Dendritic cell treated with granulocyte-macrophage colony-stimulating factor and Interleukin-4, amounts not matched to agents 40 ng/mL and 50 ng/mL, for 4 days (primary cell): ENCODE measurements at regions not wholly inside any gene's neighbourhood (a gene's known extent, or its start where the extent isn't known, plus 50 kb on each side); places are given as distances from the start of the nearest gene placed in this dataset.
"Not testable (repeated sequence)": the region's sequence is repeated elsewhere in the genome, so short reads cannot be mapped to it uniquely, and the experiment has no call there.

Experiments
- H3K27ac Mint-ChIP-seq: one replicate; pipeline ENCODE4 v1.8.0; 2022; ENCODE audit warnings: mild to moderate bottlenecking, mixed read lengths
- H3K27me3 Mint-ChIP-seq: one replicate; pipeline ENCODE4 v1.8.0; 2022; ENCODE audit warnings: mild to moderate bottlenecking, mixed read lengths
- H3K36me3 Mint-ChIP-seq: one replicate; pipeline ENCODE4 v1.8.0; 2022; ENCODE audit warnings: low read depth, mixed read lengths
- H3K4me1 Mint-ChIP-seq: one replicate; pipeline ENCODE4 v1.8.0; 2022; ENCODE audit warnings: low read depth, mixed read lengths
- H3K4me3 Mint-ChIP-seq: one replicate; pipeline ENCODE4 v1.8.0; 2022; ENCODE audit warnings: mild to moderate bottlenecking, moderate library complexity, mixed read lengths
- H3K9me3 Mint-ChIP-seq: one replicate; pipeline ENCODE4 v1.8.0; 2022; ENCODE audit warnings: mixed read lengths
- intact Hi-C: fragments of 100-400 bp; cut with micrococcal nuclease; formaldehyde crosslinking; loops from one replicate; pipeline ENCODE4 v1.15.0; 2022

GRCh38 chrX:131663726-131664125 is 119.9 kb downstream of the OR13H1 start:
- H3K36me3 Mint-ChIP-seq, H3K27ac Mint-ChIP-seq, H3K4me3 Mint-ChIP-seq, H3K4me1 Mint-ChIP-seq, H3K9me3 Mint-ChIP-seq, intact Hi-C loops, H3K27me3 Mint-ChIP-seq: not testable (repeated sequence)

- Mint-ChIP-seq H3K27ac (no peak overlapping the region), H3K9me3 (no peaks in the 10 kb centered on the region), H3K36me3 (no peaks in the 10 kb centered on the region), H3K4me3 (no peak overlapping the region), H3K4me1 (no peaks in the 10 kb centered on the region), H3K27me3 (no peaks in the 10 kb centered on the region)
- intact Hi-C loops, result no loop called here
Observed at GRCh38 chrX:131671735-131672134, 127.9 kb downstream of the OR13H1 start.

GRCh38 chrX:131675596-131676194 is 131.8 kb downstream of the OR13H1 start:
- Mint-ChIP-seq H3K4me1 (no peaks in the 10 kb centered on the region), H3K27me3 (no peaks in the 10 kb centered on the region), H3K9me3 (no peaks in the 10 kb centered on the region), H3K27ac (no peak overlapping the region), H3K36me3 (no peaks in the 10 kb centered on the region), H3K4me3 (no peak overlapping the region)
- intact Hi-C loops, result no loop called here

- Mint-ChIP-seq H3K27ac (no peak overlapping the region), H3K36me3 (no peaks in the 10 kb centered on the region), H3K4me3 (no peak overlapping the region), H3K4me1 (no peaks in the 10 kb centered on the region), H3K27me3 (no peaks in the 10 kb centered on the region), H3K9me3 (no peaks in the 10 kb centered on the region)
- intact Hi-C loops, result no loop called here
Observed at GRCh38 chrX:131677655-131678628, 134.1 kb downstream of the OR13H1 start.

GRCh38 chrX:131682735-131683134 is 138.9 kb downstream of the OR13H1 start:
- H3K4me3 Mint-ChIP-seq, H3K36me3 Mint-ChIP-seq, H3K9me3 Mint-ChIP-seq, intact Hi-C loops, H3K4me1 Mint-ChIP-seq, H3K27me3 Mint-ChIP-seq, H3K27ac Mint-ChIP-seq: not testable (repeated sequence)

GRCh38 chrX:131693359-131693758 is 149.5 kb downstream of the OR13H1 start:
- Mint-ChIP-seq H3K27me3 (no peaks in the 10 kb centered on the region), H3K9me3 (no peaks in the 10 kb centered on the region), H3K4me3 (no peak overlapping the region), H3K27ac (no peak overlapping the region), H3K4me1 (no peaks in the 10 kb centered on the region), H3K36me3 (no peaks in the 10 kb centered on the region)
- intact Hi-C loops, result no loop called here

- H3K27me3 Mint-ChIP-seq, H3K27ac Mint-ChIP-seq, H3K36me3 Mint-ChIP-seq, H3K9me3 Mint-ChIP-seq, H3K4me1 Mint-ChIP-seq, intact Hi-C loops, H3K4me3 Mint-ChIP-seq: not testable (repeated sequence)
Observed at GRCh38 chrX:131696989-131697388, 153.1 kb downstream of the OR13H1 start.

GRCh38 chrX:131703646-131704045 is 159.8 kb downstream of the OR13H1 start:
- H3K4me1 Mint-ChIP-seq, result no peaks in the 10 kb centered on the region
- peaks cover 6% of the 10 kb centered on the region for H3K36me3 Mint-ChIP-seq
- no peak overlapping the region for H3K27ac Mint-ChIP-seq
- no peaks in the 10 kb centered on the region for H3K27me3 Mint-ChIP-seq
- H3K4me3 Mint-ChIP-seq, result no peak overlapping the region
- H3K9me3 Mint-ChIP-seq, result peaks cover 10% of the 10 kb centered on the region
- intact Hi-C loops, result no loop called here

- Mint-ChIP-seq H3K4me3 (no peak overlapping the region), H3K27ac (no peak overlapping the region), H3K27me3 (no peaks in the 10 kb centered on the region), H3K4me1 (no peaks in the 10 kb centered on the region), H3K9me3 (peaks cover 10% of the 10 kb centered on the region), H3K36me3 (peaks cover 6% of the 10 kb centered on the region)
- intact Hi-C loops, result no loop called here
Observed at GRCh38 chrX:131704136-131704695, 160.3 kb downstream of the OR13H1 start.

- peaks cover 42% of the 10 kb centered on the region for H3K9me3 Mint-ChIP-seq
- intact Hi-C loops, result no loop called here
- no peaks in the 10 kb centered on the region for H3K4me1 Mint-ChIP-seq
- H3K36me3 Mint-ChIP-seq, result peaks cover 6% of the 10 kb centered on the region
- no peaks in the 10 kb centered on the region for H3K27me3 Mint-ChIP-seq
- no peak overlapping the region for H3K4me3 Mint-ChIP-seq
- H3K27ac Mint-ChIP-seq, result no peak overlapping the region
Observed at GRCh38 chrX:131709553-131709952, 165.7 kb downstream of the OR13H1 start.

GRCh38 chrX:131711478-131711867 is 167.6 kb downstream of the OR13H1 start:
- H3K27ac Mint-ChIP-seq, result no peak overlapping the region
- intact Hi-C loops, result no loop called here

GRCh38 chrX:131723646-131724045 is 179.8 kb downstream of the OR13H1 start:
- H3K36me3 Mint-ChIP-seq, result no peaks in the 10 kb centered on the region
- intact Hi-C loops, result no loop called here
- no peaks in the 10 kb centered on the region for H3K27me3 Mint-ChIP-seq
- no peak overlapping the region for H3K27ac Mint-ChIP-seq
- no peaks in the 10 kb centered on the region for H3K4me1 Mint-ChIP-seq
- peaks cover 33% of the 10 kb centered on the region for H3K9me3 Mint-ChIP-seq
- H3K4me3 Mint-ChIP-seq, result no peak overlapping the region

More at GRCh38 chrX:131711478-131711867, 167.6 kb downstream of the OR13H1 start:
- Mint-ChIP-seq H3K36me3 (no peaks in the 10 kb centered on the region), H3K27me3 (no peaks in the 10 kb centered on the region), H3K4me3 (no peak overlapping the region), H3K4me1 (no peaks in the 10 kb centered on the region), H3K9me3 (peaks cover 54% of the 10 kb centered on the region)

- intact Hi-C loops, result no loop called here
- H3K36me3 Mint-ChIP-seq, result no peaks in the 10 kb centered on the region
- H3K9me3 Mint-ChIP-seq, result peaks cover 40% of the 10 kb centered on the region
- no peaks in the 10 kb centered on the region for H3K27me3 Mint-ChIP-seq
- no peak overlapping the region for H3K4me3 Mint-ChIP-seq
- H3K4me1 Mint-ChIP-seq, result no peaks in the 10 kb centered on the region
- no peak overlapping the region for H3K27ac Mint-ChIP-seq
Observed at GRCh38 chrX:131724292-131724691, 180.4 kb downstream of the OR13H1 start.

GRCh38 chrX:131725001-131725654 is 181.3 kb downstream of the OR13H1 start:
- Mint-ChIP-seq H3K9me3 (peaks cover 47% of the 10 kb centered on the region), H3K4me3 (no peak overlapping the region), H3K4me1 (no peaks in the 10 kb centered on the region), H3K27ac (no peak overlapping the region), H3K27me3 (no peaks in the 10 kb centered on the region), H3K36me3 (no peaks in the 10 kb centered on the region)
- intact Hi-C loops, result no loop called here
